Mesenchymal stem cell (in vitro differentiated cells and primary cell): ENCODE measurements at regions not wholly inside any gene's neighbourhood (a gene's known extent, or its start where the extent isn't known, plus 50 kb on each side); places are given as distances from the start of the nearest gene placed in this dataset.
A peak's percentile ranks its signal among the peaks of the same experiment; 100 is the strongest.

Experiments used
- DNase-seq: peaks from one replicate; pipeline ENCODE4 v3.0.0-alpha.2; 2013
- H2AFZ ChIP-seq: one replicate; pipeline ENCODE4 v1.6.1; 2013; ENCODE audit warnings: low read depth, mild to moderate bottlenecking, control low read depth, inconsistent platforms, low read length, moderate library complexity
- H2AK5ac ChIP-seq: 2 replicates; pipeline ENCODE4 v1.6.1; 2013; ENCODE audit warnings: low read length, moderate library complexity, mild to moderate bottlenecking, inconsistent platforms; ENCODE audit not compliant: severe bottlenecking
- H2BK120ac ChIP-seq: one replicate; pipeline ENCODE4 v1.6.1; 2013; ENCODE audit warnings: low read depth, mild to moderate bottlenecking, inconsistent platforms, low read length, moderate library complexity
- H2BK12ac ChIP-seq, 2 experiments: one replicate each; pipeline ENCODE4 v1.6.1; 2013; ENCODE audit warnings: inconsistent platforms in 2 of 2, low read length in 2 of 2, mild to moderate bottlenecking in 2 of 2, moderate library complexity in 2 of 2, control low read depth in 1 of 2
- H2BK15ac ChIP-seq: one replicate; pipeline ENCODE4 v1.6.1; 2013; ENCODE audit warnings: mild to moderate bottlenecking, low read depth, inconsistent platforms; ENCODE audit not compliant: poor library complexity, severe bottlenecking
- H2BK5ac ChIP-seq: 2 replicates; pipeline ENCODE4 v1.6.1; 2013; ENCODE audit warnings: low read depth, mild to moderate bottlenecking, low read length, control low read depth, inconsistent platforms; ENCODE audit not compliant: poor library complexity, severe bottlenecking
- H3K14ac ChIP-seq, 2 experiments: one replicate each; pipeline ENCODE4 v1.6.1; 2013; ENCODE audit warnings: inconsistent platforms in 2 of 2, low read length in 2 of 2, control low read depth in 1 of 2, mild to moderate bottlenecking in 1 of 2, moderate library complexity in 1 of 2
- H3K18ac ChIP-seq, 2 experiments: one replicate each; pipeline ENCODE4 v1.6.1; 2013; ENCODE audit warnings: inconsistent platforms in 2 of 2, low read length in 2 of 2, control low read depth in 1 of 2, low read depth in 1 of 2, mild to moderate bottlenecking in 1 of 2
- H3K23ac ChIP-seq, 2 experiments: one replicate each; pipeline ENCODE4 v1.6.1; 2013; ENCODE audit warnings: inconsistent platforms in 2 of 2, low read length in 2 of 2, mild to moderate bottlenecking in 2 of 2, moderate library complexity in 2 of 2, control low read depth in 1 of 2
- H3K27ac ChIP-seq: 2 replicates; pipeline ENCODE4 v1.5.1; 2013; ENCODE audit warnings: mild to moderate bottlenecking, moderate library complexity, low read length, control low read depth, inconsistent platforms; ENCODE audit not compliant: poor library complexity, severe bottlenecking
- H3K27me3 ChIP-seq, 2 experiments: 2 replicates each; pipeline versions ENCODE4 v1.6.1 to v1.7.0; 2013; ENCODE audit warnings: low read length in 2 of 2, mild to moderate bottlenecking in 2 of 2, moderate library complexity in 2 of 2, control low read depth in 1 of 2, inconsistent platforms in 1 of 2; ENCODE audit not compliant: control insufficient read depth in 1 of 2, insufficient read depth in 1 of 2
- H3K36me3 ChIP-seq, 2 experiments: 2 replicates each; pipeline versions ENCODE4 v1.6.1 to v1.7.0; 2013; ENCODE audit warnings: low read length in 2 of 2, control low read depth in 1 of 2, inconsistent platforms in 1 of 2, low read depth in 1 of 2, mild to moderate bottlenecking in 1 of 2; ENCODE audit not compliant: insufficient read depth in 2 of 2, control insufficient read depth in 1 of 2
- H3K4ac ChIP-seq, 2 experiments: one replicate each; pipeline ENCODE4 v1.6.1; 2013; ENCODE audit warnings: inconsistent platforms in 2 of 2, low read length in 2 of 2, mild to moderate bottlenecking in 2 of 2, moderate library complexity in 2 of 2, control low read depth in 1 of 2, low read depth in 1 of 2
- H3K4me1 ChIP-seq: 2 replicates; pipeline ENCODE4 v1.6.1; 2013; ENCODE audit warnings: low read depth, low read length, control low read depth; ENCODE audit not compliant: control insufficient read depth, insufficient read depth
- H3K4me2 ChIP-seq: 2 replicates; pipeline ENCODE4 v1.6.1; 2013; ENCODE audit warnings: low read length, mild to moderate bottlenecking, inconsistent platforms; ENCODE audit not compliant: poor library complexity, severe bottlenecking
- H3K4me3 ChIP-seq, 2 experiments: 2 replicates each; pipeline versions ENCODE4 v1.5.1 to v1.7.0; 2013; ENCODE audit warnings: low read length in 2 of 2, mild to moderate bottlenecking in 2 of 2, control low read depth in 1 of 2, low read depth in 1 of 2; ENCODE audit not compliant: insufficient read depth in 1 of 2
- H3K79me1 ChIP-seq: replicated peaks from 2 replicates; pipeline ENCODE4 v1.6.1; 2013; ENCODE audit warnings: mild to moderate bottlenecking, control low read depth, low read length, inconsistent platforms; ENCODE audit not compliant: poor library complexity, severe bottlenecking
- H3K9ac ChIP-seq: 2 replicates; pipeline ENCODE4 v1.7.0; 2013; ENCODE audit warnings: mild to moderate bottlenecking, low read length, moderate library complexity
- H3K9me3 ChIP-seq: 2 replicates; pipeline ENCODE4 v1.7.0; 2013; ENCODE audit warnings: mild to moderate bottlenecking, low read length; ENCODE audit not compliant: control insufficient read depth
- H4K8ac ChIP-seq: one replicate; pipeline ENCODE4 v1.6.1; 2013; ENCODE audit warnings: inconsistent platforms, mild to moderate bottlenecking, low read length, moderate library complexity
- H4K91ac ChIP-seq: one replicate; pipeline ENCODE4 v1.6.1; 2013; ENCODE audit warnings: mild to moderate bottlenecking, low read length, inconsistent platforms
- WGBS: methylation state at CpG from one replicate; pipeline ENCODE4 v1.1.7; 2013; ENCODE audit warnings: mixed read lengths; 5-methylcytosine and 5-hydroxymethylcytosine counted together

DNA sequence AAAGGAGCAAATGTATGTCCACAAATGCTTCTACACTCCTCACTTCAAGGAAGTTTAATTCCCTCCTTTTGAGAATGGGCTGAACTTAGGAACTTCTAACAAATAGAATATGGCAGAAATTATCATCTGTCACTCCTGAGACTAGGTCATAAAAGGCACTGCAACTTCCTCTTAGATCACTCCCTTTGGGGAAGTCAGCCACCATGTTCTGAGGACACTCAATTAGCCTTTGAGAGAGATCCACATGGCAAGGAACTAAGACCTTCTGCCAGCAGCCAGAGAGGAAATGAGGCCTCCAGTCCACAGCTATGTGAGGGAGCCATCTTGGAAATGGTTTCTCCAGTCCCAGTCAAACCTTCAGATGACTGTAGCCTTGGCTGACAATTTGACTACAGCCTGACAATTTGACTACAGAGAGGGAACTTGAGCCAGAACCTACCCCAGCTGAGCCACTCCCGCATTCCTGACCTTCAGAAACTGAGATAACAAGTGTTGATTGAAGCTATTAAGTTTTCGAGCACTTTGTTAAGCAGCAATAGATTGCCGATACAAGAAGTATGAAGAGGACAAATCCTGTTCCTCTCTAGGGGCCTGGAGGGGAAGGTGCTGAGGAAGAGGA lies 113.4 kb upstream of the SEC14L1 start:
- peaks cover 28 to 47% of the 10 kb centered on the region in 2 experiments for H3K27me3 ChIP-seq
- 86% methylated on average over 3 of the region's 3 CpGs for WGBS

GRCh38 chr17:77028900-77029299 lies 111.9 kb upstream of the SEC14L1 start:
- no peak overlapping the region for H4K8ac ChIP-seq
- H2BK5ac ChIP-seq = no peak overlapping the region
- no peak overlapping the region for H3K4me2 ChIP-seq
- H3K23ac ChIP-seq = no peak overlapping the region
- no peak overlapping the region for H3K18ac ChIP-seq
- peaks cover 18% of the 10 kb centered on the region for H3K9me3 ChIP-seq
- WGBS = 96% methylated on average over 7 of the region's 8 CpGs
- H3K14ac ChIP-seq = no peak overlapping the region
- H3K27me3 ChIP-seq = peaks cover 32 to 44% of the 10 kb centered on the region in 2 experiments
- no peak overlapping the region for H2BK120ac ChIP-seq
- no peaks in the 10 kb centered on the region for H3K4me1 ChIP-seq
- no peak overlapping the region for H3K4ac ChIP-seq
- H2BK15ac ChIP-seq = no peak overlapping the region
- H2AFZ ChIP-seq = no peak overlapping the region
- H3K36me3 ChIP-seq = no peaks in the 10 kb centered on the region
- no peak overlapping the region for H2AK5ac ChIP-seq
- no peak overlapping the region for H3K4me3 ChIP-seq
- no peak overlapping the region for H3K27ac ChIP-seq
- no peak overlapping the region for H3K9ac ChIP-seq
- no peak for DNase-seq
- H3K79me1 ChIP-seq = no peaks in the 10 kb centered on the region
- no peak overlapping the region for H4K91ac ChIP-seq
- H2BK12ac ChIP-seq = no peak overlapping the region

More for the DNA sequence above, 113.4 kb upstream of the SEC14L1 start:
- H3K27ac ChIP-seq = no peak overlapping the region
- H2BK12ac ChIP-seq = no peak overlapping the region
- no peak overlapping the region for H2AK5ac ChIP-seq
- H4K8ac ChIP-seq = no peak overlapping the region
- H3K9me3 ChIP-seq = peaks cover 21% of the 10 kb centered on the region
- no peak overlapping the region for H2BK120ac ChIP-seq
- no peak overlapping the region for H3K4me2 ChIP-seq
- no peak overlapping the region for H3K4ac ChIP-seq
- H2BK5ac ChIP-seq = no peak overlapping the region
- no peak overlapping the region for H4K91ac ChIP-seq
- no peak overlapping the region for H3K18ac ChIP-seq
- no peak overlapping the region for H3K23ac ChIP-seq
- H3K79me1 ChIP-seq = no peaks in the 10 kb centered on the region
- no peaks in the 10 kb centered on the region for H3K4me1 ChIP-seq
- no peak overlapping the region for H3K9ac ChIP-seq
- H3K4me3 ChIP-seq = no peak overlapping the region
- no peak overlapping the region for H2AFZ ChIP-seq
- DNase-seq = no peak
- no peak overlapping the region for H3K14ac ChIP-seq
- no peaks in the 10 kb centered on the region for H3K36me3 ChIP-seq
- H2BK15ac ChIP-seq = no peak overlapping the region

- Histone ChIP-seq H2BK120ac (no peak overlapping the region), H2BK5ac (no peak overlapping the region), H3K4me1 (no peaks in the 10 kb centered on the region), H4K91ac (no peak overlapping the region), H3K36me3 (no peaks in the 10 kb centered on the region), H3K27ac (no peak overlapping the region), H3K27me3 (peaks cover 45 to 59% of the 10 kb centered on the region in 2 experiments), H2AK5ac (no peak overlapping the region), H3K9ac (no peak overlapping the region), H3K4me2 (no peak overlapping the region), H2BK12ac (no peak overlapping the region), H3K18ac (no peak overlapping the region), H3K14ac (peak overlapping the region in 1 of 2 experiments; percentile 31), H2AFZ (no peak overlapping the region), H2BK15ac (no peak overlapping the region), H3K4me3 (no peak overlapping the region), H4K8ac (no peak overlapping the region), H3K4ac (no peak overlapping the region), H3K23ac (no peak overlapping the region), H3K9me3 (peaks cover 10% of the 10 kb centered on the region), H3K79me1 (no peaks in the 10 kb centered on the region)
- no peak for DNase-seq
- WGBS = 85% methylated on average over 4 of the region's 4 CpGs
Observed at GRCh38 chr17:77032929-77033328, 107.8 kb upstream of the SEC14L1 start.

- Histone ChIP-seq H2AFZ (no peak overlapping the region), H3K9me3 (peaks cover 10% of the 10 kb centered on the region), H3K18ac (no peak overlapping the region), H3K14ac (no peak overlapping the region), H3K9ac (no peak overlapping the region), H4K8ac (no peak overlapping the region), H2BK120ac (no peak overlapping the region), H3K27me3 (peaks cover 39 to 61% of the 10 kb centered on the region in 2 experiments), H3K4me1 (no peaks in the 10 kb centered on the region), H3K23ac (no peak overlapping the region), H4K91ac (no peak overlapping the region), H2BK15ac (no peak overlapping the region), H3K36me3 (no peaks in the 10 kb centered on the region), H3K4me2 (no peak overlapping the region), H2AK5ac (no peak overlapping the region), H3K27ac (no peak overlapping the region), H2BK12ac (no peak overlapping the region), H3K4me3 (no peak overlapping the region), H3K4ac (no peak overlapping the region), H3K79me1 (no peaks in the 10 kb centered on the region), H2BK5ac (no peak overlapping the region)
- no peak for DNase-seq
- WGBS = 83% methylated on average over 12 of the region's 13 CpGs
Observed at GRCh38 chr17:77033892-77034404, 106.8 kb upstream of the SEC14L1 start.
